Neural cell (in vitro differentiated cells): ENCODE measurements at regions not wholly inside any gene's neighbourhood (a gene's known extent, or its start where the extent isn't known, plus 50 kb on each side); places are given as distances from the start of the nearest gene placed in this dataset.

Experiments
- H2AFZ ChIP-seq: fragments of 200-600, 300-800 bp; sonication (generic), shearing (Covaris generic); 2 replicates; pipeline ENCODE4 v1.6.0; 2014; ENCODE audit warnings: low read depth, mild to moderate bottlenecking, antibody characterized with exemption, low read length, moderate library complexity
- H3F3A ChIP-seq: fragments of 200-600 bp; shearing (Covaris generic); 2 replicates; pipeline ENCODE4 v1.6.1; 2016; ENCODE audit warnings: mild to moderate bottlenecking, moderate library complexity, mixed read lengths, antibody characterized with exemption, low read length; ENCODE audit not compliant: insufficient read depth, poor library complexity, severe bottlenecking
- H3K27ac ChIP-seq: fragments of 200-600, 300-800 bp; sonication (generic), shearing (Covaris generic); 2 replicates; pipeline ENCODE4 v1.5.1; 2014; ENCODE audit warnings: mild to moderate bottlenecking, low read length, moderate library complexity
- H3K27me3 ChIP-seq: fragments of 300-800, 200-600 bp; sonication (generic), shearing (Covaris generic); 2 replicates; pipeline ENCODE4 v1.6.0; 2014; ENCODE audit warnings: mild to moderate bottlenecking, low read depth, low read length, moderate library complexity; ENCODE audit not compliant: insufficient read depth
- H3K36me3 ChIP-seq: fragments of 300-800, 200-600 bp; sonication (generic), shearing (Covaris generic); 2 replicates; pipeline ENCODE4 v1.5.1; 2014; ENCODE audit warnings: mild to moderate bottlenecking, antibody characterized with exemption, low read length, moderate library complexity; ENCODE audit not compliant: insufficient read depth
- H3K4me2 ChIP-seq: fragments of 300-800, 200-600 bp; sonication (generic), shearing (Covaris generic); 2 replicates; pipeline ENCODE4 v1.6.0; 2014; ENCODE audit warnings: mild to moderate bottlenecking, low read length
- H3K4me3 ChIP-seq: fragments of 300-800, 200-600 bp; sonication (generic), shearing (Covaris generic); 2 replicates; pipeline ENCODE4 v1.5.1; 2014; ENCODE audit warnings: mild to moderate bottlenecking, low read length, moderate library complexity
- H3K79me2 ChIP-seq: fragments of 200-600 bp; shearing (Covaris generic); replicated peaks from 2 replicates; pipeline ENCODE4 v1.6.0; 2014; ENCODE audit warnings: mild to moderate bottlenecking, low read length, moderate library complexity; ENCODE audit not compliant: insufficient read depth
- H3K9ac ChIP-seq: fragments of 300-800, 200-600 bp; sonication (generic), shearing (Covaris generic); 2 replicates; pipeline ENCODE4 v1.6.1; 2016; ENCODE audit warnings: mild to moderate bottlenecking, low read length, mixed read lengths
- H3K9me2 ChIP-seq: fragments of 200-600 bp; shearing (Covaris generic); 2 replicates; pipeline ENCODE4 v1.6.1; 2016; ENCODE audit warnings: mild to moderate bottlenecking, low read length, mixed read lengths; ENCODE audit not compliant: insufficient read depth
- H3K9me3 ChIP-seq: fragments of 200-600, 300-800 bp; sonication (generic), shearing (Covaris generic); 2 replicates; pipeline ENCODE4 v1.6.1; 2016; ENCODE audit warnings: mild to moderate bottlenecking, mixed run types, low read length, moderate library complexity, mixed read lengths
- H4K20me1 ChIP-seq: fragments of 200-600 bp; shearing (Covaris generic); 2 replicates; pipeline ENCODE4 v1.6.1; 2016; ENCODE audit warnings: mild to moderate bottlenecking, mixed run types; ENCODE audit not compliant: insufficient read depth
- CTCF ChIP-seq: fragments of 450-650 bp; IDR thresholded peaks from 2 replicates; pipeline ENCODE4 v1.5.1; 2014; ENCODE audit warnings: antibody characterized with exemption, mild to moderate bottlenecking, moderate library complexity; ENCODE audit not compliant: poor library complexity, severe bottlenecking
- EP300 ChIP-seq: fragments of 450-650 bp; conservative IDR thresholded peaks from 2 replicates; pipeline ENCODE4 v1.6.1; 2014; ENCODE audit warnings: antibody characterized with exemption, mild to moderate bottlenecking, moderate library complexity; ENCODE audit not compliant: poor library complexity, severe bottlenecking
- EZH2 ChIP-seq: fragments of 200-600, 300-800 bp; shearing (Covaris generic), sonication (generic); IDR thresholded peaks from 2 replicates; pipeline ENCODE4 v1.6.1; 2014; ENCODE audit warnings: antibody characterized with exemption, low read length, borderline replicate concordance, mild to moderate bottlenecking; ENCODE audit not compliant: insufficient read depth, poor library complexity, severe bottlenecking
- MXI1 ChIP-seq: fragments of 450-650 bp; conservative IDR thresholded peaks from 2 replicates; pipeline ENCODE4 v1.6.1; 2014; ENCODE audit warnings: antibody characterized with exemption, mild to moderate bottlenecking; ENCODE audit not compliant: poor library complexity, severe bottlenecking
- POLR2AphosphoS5 ChIP-seq: IDR thresholded peaks from 2 replicates; pipeline ENCODE4 v1.6.1; 2012
- RAD21 ChIP-seq: fragments of 450-650 bp; conservative IDR thresholded peaks from 2 replicates; pipeline ENCODE4 v1.6.1; 2014; ENCODE audit warnings: antibody characterized with exemption, mild to moderate bottlenecking, moderate library complexity
- REST ChIP-seq: IDR thresholded peaks from 2 replicates; pipeline ENCODE4 v1.6.1; 2012; ENCODE audit warnings: borderline replicate concordance
- SMC3 ChIP-seq: fragments of 450-650 bp; conservative IDR thresholded peaks from 2 replicates; pipeline ENCODE4 v1.6.1; 2014; ENCODE audit warnings: antibody characterized with exemption, mild to moderate bottlenecking, moderate library complexity; ENCODE audit not compliant: poor library complexity

- Histone ChIP-seq H3K4me2 (no peak overlapping the region), H3K27ac (no peak overlapping the region), H3K9ac (no peak overlapping the region), H4K20me1 (no peaks in the 10 kb centered on the region), H2AFZ (no peak overlapping the region), H3K4me3 (no peak overlapping the region), H3K79me2 (no peaks in the 10 kb centered on the region), H3K27me3 (no peaks in the 10 kb centered on the region), H3K9me3 (no peaks in the 10 kb centered on the region), H3K9me2 (no peaks in the 10 kb centered on the region), H3K36me3 (no peaks in the 10 kb centered on the region), H3F3A (no peaks in the 10 kb centered on the region)
- TF ChIP-seq EZH2 (no peak), RAD21 (no peak), SMC3 (no peak), POLR2AphosphoS5 (no peak), CTCF (no peak), EP300 (no peak), REST (no peak), MXI1 (no peak)
Observed at GRCh38 chr20:23255716-23256385, 94.7 kb upstream of the NXT1 start.

- Histone ChIP-seq H3K27ac (no peak overlapping the region), H3K4me2 (no peak overlapping the region)
Observed at GRCh38 chr20:23255106-23255505, 95.5 kb upstream of the NXT1 start.

More at GRCh38 chr20:23255106-23255505, 95.5 kb upstream of the NXT1 start:
- no peaks in the 10 kb centered on the region for H3K79me2 ChIP-seq
- H4K20me1 ChIP-seq, result no peaks in the 10 kb centered on the region
- no peaks in the 10 kb centered on the region for H3K9me3 ChIP-seq
- H3K27me3 ChIP-seq, result no peaks in the 10 kb centered on the region
- no peaks in the 10 kb centered on the region for H3K36me3 ChIP-seq
- H3K9ac ChIP-seq, result no peak overlapping the region
- TF ChIP-seq MXI1, result no peak
- TF ChIP-seq EZH2, result no peak
- no peak for TF ChIP-seq CTCF
- TF ChIP-seq RAD21, result no peak
- TF ChIP-seq SMC3, result no peak
- H3K9me2 ChIP-seq, result no peaks in the 10 kb centered on the region
- no peak overlapping the region for H3K4me3 ChIP-seq
- H2AFZ ChIP-seq, result no peak overlapping the region
- H3F3A ChIP-seq, result no peaks in the 10 kb centered on the region
